AG04449 (cell line): ENCODE measurements at regions not wholly inside any gene's neighbourhood (a gene's known extent, or its start where the extent isn't known, plus 50 kb on each side); places are given as distances from the start of the nearest gene placed in this dataset.

Source experiments
- CTCF ChIA-PET: fragments of 350-600 bp; formaldehyde crosslinking; extraction: SDS; loops from one replicate; lab custom pipeline; 2021; ENCODE audit warnings: antibody characterized with exemption; lab: Yijun Ruan, JAX
- POLR2A ChIA-PET: fragments of 400-600, 350-600 bp; formaldehyde crosslinking; extraction: SDS; loops from one replicate; lab custom pipeline; 2020; ENCODE audit warnings: antibody characterized with exemption, inconsistent platforms; lab: Yijun Ruan, JAX
- DNase-seq: peaks from one replicate; pipeline ENCODE4 v3.0.0-alpha.2; 2010; ENCODE audit warnings: low read depth, low spot score
- H3K4me3 ChIP-seq: 2 replicates; pipeline ENCODE4 v1.5.1; 2011; ENCODE audit warnings: low read depth, mild to moderate bottlenecking, control low read depth, low read length
- CTCF ChIP-seq: IDR thresholded peaks from one replicate; pipeline ENCODE4 v1.5.1; 2011; ENCODE audit warnings: mild to moderate bottlenecking, moderate library complexity, low read length, control low read depth, inconsistent platforms; ENCODE audit not compliant: insufficient read depth; ENCODE audit errors: missing control alignments

- no peak for DNase-seq
- CTCF ChIA-PET, result no interaction called here
- no peak for TF ChIP-seq CTCF
- POLR2A ChIA-PET, result no interaction called here
- no peak overlapping the region for H3K4me3 ChIP-seq
Observed at GRCh38 chr12:115313929-115314328, 630.0 kb upstream of the TBX3 start.

- no peak for DNase-seq
- TF ChIP-seq CTCF, result no peak
- ChIA-PET CTCF (no interaction called here), POLR2A (no interaction called here)
- no peak overlapping the region for H3K4me3 ChIP-seq
Observed at GRCh38 chr12:115312901-115313300, 628.9 kb upstream of the TBX3 start.

- POLR2A ChIA-PET, result no interaction called here
- TF ChIP-seq CTCF, result no peak
- CTCF ChIA-PET, result interaction anchor here (1.0 kb wide), 1 partner anchor 24 kb away, joined by 3 read pairs; no protein-coding TSS in a partner anchor
- no peak for DNase-seq
- H3K4me3 ChIP-seq, result no peak overlapping the region
Observed at GRCh38 chr12:115311875-115312274, 627.9 kb upstream of the TBX3 start.

- ChIA-PET CTCF (no interaction called here), POLR2A (no interaction called here)
- DNase-seq, result no peak
- H3K4me3 ChIP-seq, result no peak overlapping the region
- TF ChIP-seq CTCF, result no peak
Observed at GRCh38 chr12:115308918-115309317, 624.9 kb upstream of the TBX3 start.

- TF ChIP-seq CTCF, result no peak
- ChIA-PET CTCF (interaction anchor here (1.1 kb wide), 1 partner anchor 8 kb away, joined by 3 read pairs; no protein-coding TSS in a partner anchor), POLR2A (no interaction called here)
- DNase-seq, result no peak
- H3K4me3 ChIP-seq, result no peak overlapping the region
Observed at GRCh38 chr12:115306380-115306779, 622.4 kb upstream of the TBX3 start.

GRCh38 chr12:115305867-115306266 is 621.9 kb upstream of the TBX3 start:
- TF ChIP-seq CTCF, result no peak
- DNase-seq, result no peak
- CTCF ChIA-PET, result interaction anchor here (1.1 kb wide), 1 partner anchor 9 kb away, joined by 3 read pairs; no protein-coding TSS in a partner anchor
- no peak overlapping the region for H3K4me3 ChIP-seq
- POLR2A ChIA-PET, result no interaction called here
